ENCODE measurements at regions not wholly inside any gene's neighbourhood (a gene's known extent, or its start where the extent isn't known, plus 50 kb on each side); places are given as distances from the start of the nearest gene placed in this dataset.

DNA sequence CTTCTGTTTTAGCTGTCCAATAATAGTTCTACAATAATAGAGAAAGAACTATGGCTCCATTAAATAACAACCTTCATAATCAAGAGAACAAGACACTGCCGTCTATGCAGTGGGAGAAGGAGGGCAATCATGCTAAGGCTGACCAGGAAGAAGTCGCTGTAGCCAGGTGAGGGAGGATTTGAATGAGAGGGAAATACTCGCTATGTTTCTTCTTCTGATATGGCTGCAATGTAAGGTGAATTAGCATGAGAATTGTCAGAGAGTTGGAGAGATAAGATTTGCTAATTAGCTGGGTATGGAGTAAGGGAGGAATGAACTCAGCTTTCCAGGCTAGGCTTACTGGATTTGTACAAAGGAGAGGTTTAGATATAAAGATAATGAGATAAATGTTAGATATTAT, 555.4 kb upstream of the ZNF385D start:
- Histone ChIP-seq H3K36me3 (ENCODE audit: control insufficient read depth in 2 of 2, extremely low read depth in 1 of 2, insufficient read depth in 2 of 2, low read length in 2 of 2) (no peaks in the 10 kb centered on the region), H3K4me2 (ENCODE audit: insufficient read depth, low read length) (no peak overlapping the region), H3K9ac (replicated peaks; ENCODE audit: extremely low read depth, insufficient read depth, low read length) (no peak overlapping the region), H3K27me3 (ENCODE audit: control insufficient read depth in 2 of 2, insufficient read depth in 2 of 2, low read length in 2 of 2) (no peaks in the 10 kb centered on the region), H3K79me2 (ENCODE audit: control insufficient read depth, insufficient read depth, low read length) (no peaks in the 10 kb centered on the region), H3K9me3 (replicated peaks; ENCODE audit: control insufficient read depth, insufficient read depth, low read length) (no peaks in the 10 kb centered on the region), H2AFZ (ENCODE audit: low read depth, low read length) (no peak overlapping the region), H3K4me3 (replicated peaks in 1 of 3; ENCODE audit: insufficient read depth in 1 of 3, low read depth in 1 of 3, low read length in 3 of 3) (no peak overlapping the region), H3K9me1 (replicated peaks; ENCODE audit: control insufficient read depth, extremely low read depth, insufficient read depth, low read length) (no peaks in the 10 kb centered on the region), H3K27ac (ENCODE audit: insufficient read depth, low read depth, low read length) (no peak overlapping the region), H3K4me1 (ENCODE audit: control insufficient read depth, extremely low read depth, insufficient read depth, low read length) (no peaks in the 10 kb centered on the region), H4K20me1 (replicated peaks; ENCODE audit: control insufficient read depth, extremely low read depth, insufficient read depth, low read length) (no peaks in the 10 kb centered on the region)
- intact Hi-C loops (cut with micrococcal nuclease) (no loop called here), dilution Hi-C loops (cut with MboI; ENCODE audit: extremely low pct_ligation_motif_present, low sequenced_read_pairs) (no loop called here)
- DNase-seq (ENCODE audit: low read depth, low spot score): no peak
- no peak for FAIRE-seq
- BruUV-seq (replicated peaks): no TSS peak
- TF ChIP-seq POLR2AphosphoS5 (IDR thresholded peaks at IDR 0.05; ENCODE audit: insufficient read depth, low read depth, low read length): no peak
- TF ChIP-seq, protein P1, sequence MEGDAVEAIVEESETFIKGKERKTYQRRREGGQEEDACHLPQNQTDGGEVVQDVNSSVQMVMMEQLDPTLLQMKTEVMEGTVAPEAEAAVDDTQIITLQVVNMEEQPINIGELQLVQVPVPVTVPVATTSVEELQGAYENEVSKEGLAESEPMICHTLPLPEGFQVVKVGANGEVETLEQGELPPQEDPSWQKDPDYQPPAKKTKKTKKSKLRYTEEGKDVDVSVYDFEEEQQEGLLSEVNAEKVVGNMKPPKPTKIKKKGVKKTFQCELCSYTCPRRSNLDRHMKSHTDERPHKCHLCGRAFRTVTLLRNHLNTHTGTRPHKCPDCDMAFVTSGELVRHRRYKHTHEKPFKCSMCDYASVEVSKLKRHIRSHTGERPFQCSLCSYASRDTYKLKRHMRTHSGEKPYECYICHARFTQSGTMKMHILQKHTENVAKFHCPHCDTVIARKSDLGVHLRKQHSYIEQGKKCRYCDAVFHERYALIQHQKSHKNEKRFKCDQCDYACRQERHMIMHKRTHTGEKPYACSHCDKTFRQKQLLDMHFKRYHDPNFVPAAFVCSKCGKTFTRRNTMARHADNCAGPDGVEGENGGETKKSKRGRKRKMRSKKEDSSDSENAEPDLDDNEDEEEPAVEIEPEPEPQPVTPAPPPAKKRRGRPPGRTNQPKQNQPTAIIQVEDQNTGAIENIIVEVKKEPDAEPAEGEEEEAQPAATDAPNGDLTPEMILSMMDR (IDR thresholded peaks at IDR 0.05; ENCODE audit: extremely low read depth in 1 of 2, insufficient read depth in 1 of 2, low read depth in 1 of 2, low read length in 2 of 2): no peak
- no peak for TF ChIP-seq MYC (IDR thresholded peaks at IDR 0.05; ENCODE audit: low read depth, low read length)
- POLR2A ChIA-PET: no interaction called here
- CTCF ChIA-PET: no interaction called here

DNA sequence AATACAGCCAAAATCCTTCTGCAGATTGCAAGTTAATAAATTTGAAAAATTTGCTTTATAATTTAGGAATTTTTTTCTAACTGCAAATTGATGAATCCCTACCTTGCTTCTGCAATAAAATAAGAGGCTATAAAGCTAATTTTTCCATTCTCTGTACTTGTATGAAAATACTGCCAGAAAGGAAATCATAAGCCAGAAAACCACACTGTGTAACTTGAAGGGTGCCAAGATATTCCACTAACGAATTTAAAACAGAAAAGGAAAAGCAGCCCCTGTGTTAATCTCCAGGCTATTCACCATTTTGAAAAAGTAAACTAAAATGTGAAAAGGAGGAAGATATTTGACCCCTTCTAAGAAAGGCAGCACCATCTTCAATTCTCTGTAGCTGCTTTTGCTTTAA, 557.9 kb upstream of the ZNF385D start:
- Histone ChIP-seq H3K79me2 (ENCODE audit: control insufficient read depth, insufficient read depth, low read length) (no peaks in the 10 kb centered on the region), H3K4me3 (replicated peaks in 1 of 3; ENCODE audit: insufficient read depth in 1 of 3, low read depth in 1 of 3, low read length in 3 of 3) (no peak overlapping the region), H3K27ac (ENCODE audit: insufficient read depth, low read depth, low read length) (no peak overlapping the region), H2AFZ (ENCODE audit: low read depth, low read length) (no peak overlapping the region), H3K4me1 (ENCODE audit: control insufficient read depth, extremely low read depth, insufficient read depth, low read length) (no peaks in the 10 kb centered on the region), H3K9me3 (replicated peaks; ENCODE audit: control insufficient read depth, insufficient read depth, low read length) (no peaks in the 10 kb centered on the region), H3K9ac (replicated peaks; ENCODE audit: extremely low read depth, insufficient read depth, low read length) (no peak overlapping the region), H3K9me1 (replicated peaks; ENCODE audit: control insufficient read depth, extremely low read depth, insufficient read depth, low read length) (no peaks in the 10 kb centered on the region), H3K27me3 (ENCODE audit: control insufficient read depth in 2 of 2, insufficient read depth in 2 of 2, low read length in 2 of 2) (no peaks in the 10 kb centered on the region), H3K4me2 (ENCODE audit: insufficient read depth, low read length) (no peak overlapping the region), H3K36me3 (ENCODE audit: control insufficient read depth in 2 of 2, extremely low read depth in 1 of 2, insufficient read depth in 2 of 2, low read length in 2 of 2) (no peaks in the 10 kb centered on the region), H4K20me1 (replicated peaks; ENCODE audit: control insufficient read depth, extremely low read depth, insufficient read depth, low read length) (no peaks in the 10 kb centered on the region)
- DNase-seq (ENCODE audit: low read depth, low spot score): no peak
- BruUV-seq (replicated peaks): no TSS peak
- TF ChIP-seq POLR2AphosphoS5 (IDR thresholded peaks at IDR 0.05; ENCODE audit: insufficient read depth, low read depth, low read length): no peak
- TF ChIP-seq, protein P1 (IDR thresholded peaks at IDR 0.05; ENCODE audit: extremely low read depth in 1 of 2, insufficient read depth in 1 of 2, low read depth in 1 of 2, low read length in 2 of 2): no peak
- TF ChIP-seq MAX (IDR thresholded peaks at IDR 0.05; ENCODE audit: insufficient read depth, insufficient read length): no peak
- TF ChIP-seq EZH2 (IDR thresholded peaks at IDR 0.05; ENCODE audit: borderline replicate concordance, low read depth, low read length, severe bottlenecking): no peak
- TF ChIP-seq POLR2A (IDR thresholded peaks at IDR 0.05; ENCODE audit: low read depth, low read length): no peak
- no peak for TF ChIP-seq JUN (IDR thresholded peaks at IDR 0.05; ENCODE audit: borderline replicate concordance, insufficient read depth, insufficient read length, low read depth)
- TF ChIP-seq MYC (IDR thresholded peaks at IDR 0.05; ENCODE audit: low read depth, low read length): no peak
- no peak for TF ChIP-seq GATA2 (IDR thresholded peaks at IDR 0.05; ENCODE audit: insufficient read depth, insufficient read length, low read depth, low read length)
- TF ChIP-seq FOS (IDR thresholded peaks at IDR 0.05; ENCODE audit: borderline replicate concordance, insufficient read depth, low read length): no peak
- dilution Hi-C loops (cut with MboI; ENCODE audit: extremely low pct_ligation_motif_present, low sequenced_read_pairs): no loop called here
- CTCF ChIA-PET: no interaction called here
- POLR2A ChIA-PET: no interaction called here
- no peak for FAIRE-seq
- intact Hi-C loops (cut with micrococcal nuclease): no loop called here

All from endothelial cell of umbilical vein (primary cell).